Fibroblast of lung (primary cell): ENCODE measurements at regions not wholly inside any gene's neighbourhood (a gene's known extent, or its start where the extent isn't known, plus 50 kb on each side); places are given as distances from the start of the nearest gene placed in this dataset.
A peak's percentile ranks its signal among the peaks of the same experiment; 100 is the strongest.

ENCODE experiments used
- DNase-seq, 2 donors: peaks; one replicate each; pipeline versions ENCODE4 v3.0.0 to v3.0.0-alpha.2; 2010; ENCODE audit warnings: low read depth in 2 of 2
- H2AFZ ChIP-seq: 2 replicates; pipeline ENCODE4 v1.5.1; 2012; ENCODE audit warnings: low read length, control low read depth, inconsistent platforms
- H3K27ac ChIP-seq: 2 replicates; pipeline ENCODE4 v1.5.1; 2011; ENCODE audit warnings: low read length, control low read depth; ENCODE audit not compliant: insufficient read depth
- H3K27me3 ChIP-seq: 2 replicates; pipeline ENCODE4 v1.5.1; 2011; ENCODE audit warnings: mild to moderate bottlenecking, low read length; ENCODE audit not compliant: control insufficient read depth, insufficient read depth
- H3K36me3 ChIP-seq: 2 replicates; pipeline ENCODE4 v1.5.1; 2011; ENCODE audit warnings: low read length; ENCODE audit not compliant: control insufficient read depth, insufficient read depth
- H3K4me1 ChIP-seq: 2 replicates; pipeline ENCODE4 v1.5.1; 2011; ENCODE audit warnings: low read length; ENCODE audit not compliant: control insufficient read depth, insufficient read depth; ENCODE audit errors: extremely low read depth
- H3K4me2 ChIP-seq: 2 replicates; pipeline ENCODE4 v1.5.1; 2011; ENCODE audit warnings: low read length, control low read depth; ENCODE audit not compliant: insufficient read depth; ENCODE audit errors: extremely low read depth
- H3K4me3 ChIP-seq, 4 experiments: fragments of 200-600 bp in 1 of 4; sonication (generic) in 1 of 4; replicated peaks in 1 of 4; 2 replicates each; pipeline ENCODE4 v1.5.1; 2011 to 2016; ENCODE audit warnings: low read length in 4 of 4, low read depth in 3 of 4, mild to moderate bottlenecking in 3 of 4, control low read depth in 2 of 4, inconsistent platforms in 1 of 4, mixed read lengths in 1 of 4; ENCODE audit not compliant: insufficient read depth in 1 of 4; ENCODE audit errors: control extremely low read depth in 1 of 4
- H3K79me2 ChIP-seq: 2 replicates; pipeline ENCODE4 v1.5.1; 2012; ENCODE audit warnings: mild to moderate bottlenecking, low read length, inconsistent platforms; ENCODE audit not compliant: control insufficient read depth, insufficient read depth
- H3K9ac ChIP-seq: 2 replicates; pipeline ENCODE4 v1.5.1; 2011; ENCODE audit warnings: mild to moderate bottlenecking, low read length, control low read depth; ENCODE audit not compliant: insufficient read depth
- H3K9me3 ChIP-seq: 2 replicates; pipeline ENCODE4 v1.5.1; 2012; ENCODE audit warnings: low read depth, low read length; ENCODE audit not compliant: control insufficient read depth, insufficient read depth
- H4K20me1 ChIP-seq: 2 replicates; pipeline ENCODE4 v1.5.1; 2011; ENCODE audit warnings: low read length; ENCODE audit not compliant: control insufficient read depth, insufficient read depth; ENCODE audit errors: extremely low read depth
- CTCF ChIP-seq, 2 donors: IDR thresholded peaks in 1 of 2; conservative IDR thresholded peaks in 1 of 2; 1 replicate in 1 of 2; 2 replicates in 1 of 2; pipeline ENCODE4 v1.5.1; 2011 to 2012; ENCODE audit warnings: low read length in 2 of 2, control low read depth in 1 of 2, inconsistent platforms in 1 of 2, low read depth in 1 of 2, mild to moderate bottlenecking in 1 of 2
- EZH2 ChIP-seq: IDR thresholded peaks from 2 replicates; pipeline ENCODE4 v1.5.1; 2012; ENCODE audit warnings: low read length, control low read depth, mild to moderate bottlenecking; ENCODE audit errors: missing control alignments

- no peak overlapping the region for H2AFZ ChIP-seq
- no peak for TF ChIP-seq CTCF (conservative IDR thresholded peaks at IDR 0.05 in 1 of 2, IDR thresholded peaks at IDR 0.05 in 1 of 2; ENCODE audit: low read depth in 1 of 2, low read length in 2 of 2)
- no peaks in the 10 kb centered on the region for H3K9me3 ChIP-seq
- no peaks in the 10 kb centered on the region for H3K27me3 ChIP-seq
- H3K4me3 ChIP-seq = no peak overlapping the region
- no peak overlapping the region for H3K4me2 ChIP-seq
- no peaks in the 10 kb centered on the region for H3K79me2 ChIP-seq
- DNase-seq = no peak
- H3K36me3 ChIP-seq = no peaks in the 10 kb centered on the region
- H3K9ac ChIP-seq = no peak overlapping the region
- H4K20me1 ChIP-seq = no peaks in the 10 kb centered on the region
- H3K4me1 ChIP-seq = no peaks in the 10 kb centered on the region
- H3K27ac ChIP-seq = no peak overlapping the region
These were observed 545.2 kb upstream of the CAMK1G start for GRCh38 chr1:209038316-209038715.

DNA sequence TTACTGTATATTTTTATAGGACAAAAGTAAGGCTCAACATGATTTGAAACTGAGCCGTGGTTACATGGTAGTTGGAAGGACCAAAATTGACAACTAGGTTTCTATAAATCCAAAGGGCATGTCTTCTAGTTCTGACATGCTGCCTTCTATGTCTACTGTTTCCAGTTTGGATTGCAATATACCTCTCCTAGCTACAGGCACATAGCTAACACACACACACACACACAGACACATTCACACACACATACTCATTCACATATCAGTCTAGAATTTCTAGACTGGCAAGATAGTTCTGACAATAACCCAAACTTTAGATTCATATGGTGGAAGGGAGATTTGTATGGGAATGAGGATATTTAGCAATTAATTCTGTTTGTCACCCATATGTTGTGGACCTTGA, 544.8 kb upstream of the CAMK1G start:
- TF ChIP-seq EZH2 = no peak
- no peak for TF ChIP-seq CTCF (conservative IDR thresholded peaks at IDR 0.05 in 1 of 2, IDR thresholded peaks at IDR 0.05 in 1 of 2; ENCODE audit: low read depth in 1 of 2, low read length in 2 of 2)
- DNase-seq = peak; percentile 13 to 14
- Histone ChIP-seq H3K36me3 (no peaks in the 10 kb centered on the region), H3K4me1 (no peaks in the 10 kb centered on the region), H3K4me3 (no peak overlapping the region), H3K9ac (no peak overlapping the region), H3K9me3 (no peaks in the 10 kb centered on the region), H3K4me2 (no peak overlapping the region), H4K20me1 (no peaks in the 10 kb centered on the region), H3K27ac (no peak overlapping the region), H2AFZ (no peak overlapping the region), H3K27me3 (no peaks in the 10 kb centered on the region), H3K79me2 (no peaks in the 10 kb centered on the region)

DNA sequence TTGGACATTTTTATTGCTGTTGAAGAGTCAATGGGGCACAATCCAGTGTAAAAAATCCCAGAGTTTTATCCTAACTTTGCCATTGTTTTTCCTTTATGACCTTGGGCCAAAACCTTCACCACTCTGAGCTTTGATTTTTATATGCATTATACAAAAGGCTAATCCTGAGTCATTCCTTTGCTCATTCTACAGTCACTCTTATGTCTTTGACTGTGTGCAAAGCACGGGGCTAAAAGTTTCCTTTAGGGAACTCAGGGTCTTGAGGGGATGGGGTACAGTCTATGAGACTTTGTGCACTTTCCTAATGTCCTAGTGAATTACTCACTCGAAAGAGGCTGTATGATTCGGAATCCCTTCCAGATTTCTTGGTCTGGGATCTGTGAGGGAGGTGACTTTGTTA, 543.2 kb upstream of the CAMK1G start:
- no peak overlapping the region for H3K4me3 ChIP-seq
- H2AFZ ChIP-seq = no peak overlapping the region
- peak overlapping the region; percentile 5 for H3K4me2 ChIP-seq
- H3K9ac ChIP-seq = no peak overlapping the region
- no peaks in the 10 kb centered on the region for H3K9me3 ChIP-seq
- H3K4me1 ChIP-seq = no peaks in the 10 kb centered on the region
- no peaks in the 10 kb centered on the region for H3K27me3 ChIP-seq
- DNase-seq = peak in 1 of 2 donors; percentile 6
- TF ChIP-seq EZH2 = no peak
- TF ChIP-seq CTCF (conservative IDR thresholded peaks at IDR 0.05 in 1 of 2, IDR thresholded peaks at IDR 0.05 in 1 of 2; ENCODE audit: low read depth in 1 of 2, low read length in 2 of 2) = no peak
- no peaks in the 10 kb centered on the region for H4K20me1 ChIP-seq
- H3K27ac ChIP-seq = no peak overlapping the region
- H3K79me2 ChIP-seq = no peaks in the 10 kb centered on the region
- H3K36me3 ChIP-seq = no peaks in the 10 kb centered on the region
